HG02970 (cell line): ENCODE measurements at regions not wholly inside any gene's neighbourhood (a gene's known extent, or its start where the extent isn't known, plus 50 kb on each side); places are given as distances from the start of the nearest gene placed in this dataset.
"Not testable (repeated sequence)": the region's sequence is repeated elsewhere in the genome, so short reads cannot be mapped to it uniquely, and the experiment has no call there.

Source experiments
- ATAC-seq: cut with Tn5 transposase; IDR thresholded peaks from one replicate; pipeline ENCODE4 v1.9.1; 2021; ENCODE audit warnings: mild to moderate bottlenecking, moderate library complexity, moderate number of reproducible peaks; ENCODE audit not compliant: unreplicated experiment, low FRiP score

DNA sequence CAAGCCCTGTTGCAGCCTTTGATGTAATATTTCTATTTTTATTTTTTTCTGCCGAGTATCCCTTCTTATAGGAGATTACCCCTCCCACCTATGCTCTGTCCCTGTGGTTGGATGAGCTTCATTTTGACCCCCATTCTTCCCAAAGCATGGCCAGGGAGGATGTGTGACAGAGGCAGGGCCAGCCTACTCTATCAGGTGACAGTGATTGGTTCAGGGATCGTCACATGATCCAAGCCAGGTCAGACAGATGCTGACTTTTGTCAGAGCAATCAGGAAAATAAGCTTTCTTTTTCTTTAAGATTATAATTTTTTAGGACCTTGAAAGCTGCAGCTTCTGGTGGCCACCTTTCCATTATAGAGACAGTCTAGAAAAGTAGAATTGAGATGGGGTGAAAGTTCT, 314.3 kb downstream of the NUP35 start:
- ATAC-seq = no peak

DNA sequence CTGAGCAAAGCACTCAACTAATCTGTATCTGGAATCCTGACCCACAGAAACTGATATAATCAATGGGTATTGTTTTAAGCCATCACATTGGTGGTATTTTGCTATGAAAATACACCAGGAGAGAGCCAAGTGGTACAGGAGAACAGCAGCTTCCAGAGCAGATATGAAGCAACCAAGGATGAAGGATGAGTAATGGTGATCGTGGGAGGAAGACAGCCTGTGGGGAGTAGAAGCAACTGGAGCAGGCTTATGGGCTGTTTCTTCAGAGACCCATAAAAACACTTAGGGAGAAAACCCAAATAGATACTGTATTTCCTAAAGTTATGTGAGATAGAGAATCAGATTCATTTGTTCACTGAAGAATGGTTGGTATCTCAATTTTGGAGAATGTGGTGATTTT, 330.8 kb downstream of the NUP35 start:
- ATAC-seq = no peak

DNA sequence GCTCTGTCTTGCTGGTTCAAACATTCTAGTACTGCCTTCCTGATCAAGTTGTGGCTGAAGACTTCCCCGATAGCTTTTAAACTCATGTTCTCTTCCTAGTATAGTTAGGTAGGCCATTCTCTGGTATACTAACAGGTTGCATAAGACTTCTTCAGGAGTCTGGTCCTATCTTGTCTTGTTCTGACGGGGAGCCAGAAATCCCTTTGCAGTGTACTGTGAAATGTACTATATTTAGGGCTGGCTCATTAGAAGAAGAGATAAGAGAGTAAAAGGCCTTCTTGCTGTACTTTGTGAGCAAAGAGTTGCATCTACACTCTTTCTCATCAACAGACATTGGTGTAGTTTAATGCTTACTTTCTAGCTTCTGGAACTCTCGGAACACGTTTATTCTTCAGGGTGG, 331.9 kb downstream of the NUP35 start:
- ATAC-seq = no peak

DNA sequence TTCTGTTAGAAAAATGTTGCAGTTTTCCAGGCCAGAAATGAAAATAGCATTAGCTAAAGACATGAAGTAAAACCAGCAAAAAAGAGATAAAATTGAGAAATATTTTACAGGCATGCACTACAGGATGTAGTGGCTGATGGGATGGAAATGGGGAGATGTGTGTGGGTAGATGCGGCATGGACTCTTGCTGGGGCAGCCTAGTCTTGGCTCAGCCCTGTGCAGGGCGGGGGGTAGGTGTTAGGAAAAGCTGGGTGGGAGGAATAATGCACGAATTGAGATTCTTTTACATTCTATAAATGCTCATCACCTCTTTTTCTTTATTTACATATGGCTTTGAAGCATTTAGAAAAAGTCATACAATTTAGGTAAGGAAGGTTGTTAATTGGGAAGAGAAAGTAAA, 334.2 kb downstream of the NUP35 start:
- ATAC-seq = no peak

DNA sequence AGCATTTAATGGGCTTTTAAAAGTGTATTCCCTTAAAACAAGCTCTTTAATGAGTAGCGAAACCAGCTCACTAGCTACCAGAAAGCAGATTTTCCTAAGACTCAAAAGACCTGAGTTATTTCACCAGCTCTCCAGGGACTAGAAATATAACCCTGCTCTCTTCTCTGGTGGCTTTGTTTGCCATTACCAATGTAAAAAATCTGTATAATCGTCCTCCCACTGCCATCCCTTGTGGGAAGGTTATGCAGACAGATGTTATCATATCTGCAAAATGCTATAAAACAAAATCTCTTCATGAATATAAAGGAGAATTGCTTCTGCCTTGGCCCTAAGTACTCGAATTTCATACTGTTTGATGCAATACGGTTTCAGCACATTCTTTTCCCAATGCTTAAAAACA, 335.2 kb downstream of the NUP35 start:
- no peak for ATAC-seq

DNA sequence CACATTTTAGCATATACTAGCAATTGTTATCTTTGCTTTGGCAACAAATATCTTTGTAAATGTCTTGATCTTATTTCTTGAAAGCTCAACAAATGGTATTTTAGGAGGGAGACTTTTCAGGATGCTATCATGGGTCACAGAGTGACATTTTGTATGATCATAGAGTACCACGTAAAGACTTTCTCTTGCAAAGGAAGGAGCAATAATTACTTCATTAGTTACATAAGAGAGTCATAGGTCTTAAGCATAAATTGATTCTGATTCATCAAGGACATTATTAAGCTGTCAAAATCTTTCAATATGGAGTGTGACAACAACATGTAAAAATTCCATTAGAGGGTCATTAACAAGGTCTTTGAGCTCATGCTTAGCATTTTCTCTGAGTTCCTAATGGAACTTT, 339.6 kb downstream of the NUP35 start:
- ATAC-seq = no peak

DNA sequence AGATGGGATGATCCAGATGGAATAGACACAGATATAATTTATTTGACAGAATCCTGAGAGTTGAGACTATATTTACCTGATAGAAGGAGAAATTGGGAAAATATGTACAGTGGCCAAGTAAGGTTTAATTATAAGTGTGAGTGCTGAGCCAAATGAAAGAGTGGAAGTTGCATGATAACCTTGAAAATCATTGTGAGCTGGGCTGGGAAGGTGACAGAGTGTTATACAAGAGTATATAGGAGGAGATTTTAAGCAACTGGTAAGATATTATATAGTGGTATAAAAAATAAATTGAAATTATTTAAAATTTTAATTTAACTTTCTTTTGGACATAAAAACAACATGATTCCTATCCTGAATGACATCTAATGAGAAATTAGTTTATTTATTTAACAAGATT, 340.8 kb downstream of the NUP35 start:
- no peak for ATAC-seq

DNA sequence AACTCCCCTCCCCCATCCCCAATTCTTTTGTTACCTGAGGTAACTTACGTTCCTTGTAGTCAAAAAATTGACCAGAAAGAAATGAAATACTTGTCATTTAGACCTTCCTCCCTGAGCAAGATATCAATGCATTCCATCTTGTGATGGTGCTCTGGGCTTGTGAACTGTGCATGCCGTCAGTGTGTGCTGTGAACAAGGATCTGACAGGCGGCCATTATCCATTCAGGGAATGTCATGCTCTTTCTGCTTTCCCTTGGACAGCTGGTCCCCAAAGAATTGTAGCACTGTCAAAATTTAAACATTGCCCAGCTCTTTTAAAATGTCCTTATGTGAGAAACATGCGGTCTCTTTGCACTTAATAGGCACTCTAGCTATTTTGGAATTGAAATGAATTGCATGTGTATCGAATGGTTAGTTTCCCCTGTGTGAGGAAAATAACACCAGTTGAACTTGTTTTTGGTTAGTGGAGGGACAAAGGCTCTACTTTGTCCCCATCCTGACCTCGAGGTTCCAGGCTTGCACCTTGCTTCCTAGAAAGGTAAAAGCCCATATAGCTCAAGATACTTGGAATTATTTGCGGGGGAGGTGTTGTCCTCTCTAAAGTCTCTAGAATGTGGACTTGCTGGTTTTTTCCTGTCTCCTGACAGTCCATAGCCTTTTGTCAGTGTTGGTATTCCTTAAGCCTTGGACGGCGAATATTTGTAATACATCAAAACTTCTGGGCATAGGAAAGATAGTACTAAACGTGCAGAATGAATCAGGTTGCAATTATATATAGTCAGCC, 350.9 kb downstream of the NUP35 start:
- no peak for ATAC-seq

DNA sequence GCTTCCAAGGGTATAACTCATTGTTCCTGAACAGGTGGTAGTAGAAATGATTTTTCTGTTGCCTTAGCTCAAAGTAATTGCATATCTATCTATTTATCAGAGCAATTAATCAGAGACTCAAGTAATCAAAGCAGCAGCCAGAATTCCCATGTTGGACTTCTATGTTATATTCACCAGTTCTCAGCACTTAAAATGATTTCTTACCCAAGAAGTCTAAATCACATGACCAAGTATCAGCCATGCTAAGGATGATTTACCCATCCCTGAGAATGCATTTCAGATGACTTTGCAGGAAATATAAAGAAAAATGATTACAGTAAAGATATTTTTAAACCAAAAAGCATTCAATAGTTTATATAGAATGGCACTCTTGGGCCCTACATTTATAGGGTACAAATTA, 352.2 kb downstream of the NUP35 start:
- ATAC-seq = no peak

DNA sequence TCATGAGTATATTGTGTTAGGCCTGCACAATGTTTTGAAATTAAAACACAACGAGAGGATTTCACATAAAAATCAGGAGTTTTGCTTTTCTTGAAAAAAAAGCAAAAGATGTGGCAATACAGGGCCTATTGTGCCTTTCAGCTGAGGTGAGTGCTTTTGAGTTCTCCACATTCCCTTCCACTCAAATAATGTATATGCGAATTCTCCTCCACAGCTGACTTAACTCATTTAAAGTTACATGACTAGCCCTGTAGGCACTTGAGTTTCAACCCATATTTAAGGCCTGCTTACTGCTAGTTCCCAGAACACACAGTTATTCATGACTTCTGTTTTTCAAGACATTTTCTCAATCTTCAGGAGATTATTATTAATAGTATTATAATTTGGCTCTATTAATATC, 353.1 kb downstream of the NUP35 start:
- no peak for ATAC-seq

DNA sequence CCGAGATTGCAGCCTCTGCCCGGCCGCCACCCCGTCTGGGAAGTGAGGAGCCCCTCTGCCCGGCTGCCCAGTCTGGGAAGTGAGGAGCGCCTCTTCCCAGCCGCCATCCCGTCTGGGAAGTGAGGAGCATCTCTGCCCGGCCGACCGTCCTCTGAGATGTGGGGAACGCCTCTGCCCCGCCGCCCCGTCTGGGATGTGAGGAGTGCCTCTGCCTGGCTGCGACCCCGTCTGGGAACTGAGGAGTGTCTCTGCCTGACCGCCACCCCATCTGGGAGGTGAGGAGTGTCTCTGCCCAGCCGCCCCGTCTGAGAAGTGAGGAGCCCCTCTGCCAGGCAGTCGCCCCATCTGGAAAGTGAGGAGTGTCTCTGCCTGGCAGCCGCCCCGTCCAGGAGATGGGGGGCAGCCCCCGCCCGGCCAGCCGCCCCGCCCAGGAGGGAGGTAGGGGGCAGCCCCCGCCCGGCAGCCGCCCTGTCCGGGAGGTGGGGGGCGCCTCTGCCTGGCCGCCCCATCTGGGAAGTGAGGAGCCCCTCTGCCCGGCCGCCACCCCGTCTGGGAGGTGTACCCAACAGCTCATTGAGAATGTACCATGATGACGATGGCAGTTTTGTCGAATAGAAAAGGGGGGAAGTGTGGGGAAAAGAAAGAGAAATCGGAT, 354.8 kb downstream of the NUP35 start:
- not testable (repeated sequence) for ATAC-seq

DNA sequence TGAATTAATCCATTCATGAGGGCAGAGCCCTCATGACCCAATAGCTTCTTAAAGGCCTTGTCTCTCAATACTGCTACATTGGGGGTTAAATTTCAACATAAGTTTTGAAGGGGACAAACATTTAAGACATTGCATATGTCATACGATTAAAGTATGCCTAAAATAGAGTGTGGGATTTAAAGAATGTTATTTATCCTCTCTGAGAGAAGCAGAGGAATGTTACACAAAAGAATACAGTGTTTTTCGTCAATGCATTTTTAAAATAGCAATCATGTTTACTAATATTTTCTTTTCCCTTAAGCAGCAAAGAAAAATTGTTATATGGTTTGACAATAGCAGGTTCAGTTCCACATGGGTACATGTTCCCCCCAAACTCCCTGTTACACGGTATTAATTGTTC, 363.1 kb downstream of the NUP35 start:
- no peak for ATAC-seq

DNA sequence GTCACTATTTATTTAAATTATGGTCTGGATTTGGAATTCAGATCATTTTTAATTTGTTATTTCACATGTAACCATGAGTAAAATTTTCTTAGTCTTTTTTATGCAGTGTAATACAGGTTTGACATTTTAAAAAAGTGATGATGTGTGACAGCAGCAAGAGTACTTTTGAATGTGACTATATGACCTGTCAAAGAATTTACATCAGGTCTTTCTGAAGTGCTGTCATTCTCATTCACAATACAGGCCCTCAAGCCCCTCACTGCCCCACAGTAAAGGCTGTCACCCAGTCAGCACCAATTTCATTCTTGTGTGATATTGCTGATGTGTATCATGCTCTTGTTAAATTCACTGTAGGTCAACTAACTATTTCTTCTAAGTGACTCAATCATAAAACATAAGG, 364.2 kb downstream of the NUP35 start:
- no peak for ATAC-seq

DNA sequence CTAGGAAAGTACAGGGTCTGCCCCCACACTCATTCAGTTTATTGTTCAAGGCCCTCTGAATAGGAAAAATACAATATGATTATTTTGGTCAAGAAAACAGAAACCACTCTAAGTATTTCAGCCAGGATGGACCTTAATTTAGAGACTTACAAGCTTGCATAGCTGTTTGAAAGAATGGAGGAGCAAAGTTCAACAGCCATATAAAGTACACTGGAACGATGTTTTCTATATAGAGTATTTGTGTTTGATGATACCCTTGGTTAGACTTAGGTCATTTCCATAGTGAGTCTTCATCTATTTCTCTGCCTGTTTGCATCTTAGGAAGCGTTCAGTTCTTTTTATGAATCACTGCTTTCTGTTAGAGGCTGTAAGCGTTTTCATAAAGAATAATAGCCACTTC, 366.2 kb downstream of the NUP35 start:
- ATAC-seq = no peak

DNA sequence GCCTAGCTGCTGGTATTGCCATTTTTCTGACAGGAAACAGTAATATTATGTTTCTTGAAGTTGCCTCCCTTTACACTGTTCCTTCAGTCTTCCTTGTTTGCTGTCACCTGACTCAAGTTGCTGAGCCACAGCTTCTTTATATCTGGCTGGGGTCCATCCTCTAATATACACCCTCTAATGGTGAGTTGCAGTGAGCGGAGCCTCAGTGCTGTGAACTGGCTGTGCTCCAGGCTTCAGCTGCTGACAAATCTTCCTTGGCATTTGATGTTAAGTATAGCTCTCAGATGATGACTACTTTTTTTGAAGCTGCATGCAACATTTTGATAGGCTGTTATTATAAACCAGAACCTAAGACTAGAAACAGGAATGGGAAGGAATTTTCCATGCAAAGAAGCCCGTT, 366.7 kb downstream of the NUP35 start:
- no peak for ATAC-seq

DNA sequence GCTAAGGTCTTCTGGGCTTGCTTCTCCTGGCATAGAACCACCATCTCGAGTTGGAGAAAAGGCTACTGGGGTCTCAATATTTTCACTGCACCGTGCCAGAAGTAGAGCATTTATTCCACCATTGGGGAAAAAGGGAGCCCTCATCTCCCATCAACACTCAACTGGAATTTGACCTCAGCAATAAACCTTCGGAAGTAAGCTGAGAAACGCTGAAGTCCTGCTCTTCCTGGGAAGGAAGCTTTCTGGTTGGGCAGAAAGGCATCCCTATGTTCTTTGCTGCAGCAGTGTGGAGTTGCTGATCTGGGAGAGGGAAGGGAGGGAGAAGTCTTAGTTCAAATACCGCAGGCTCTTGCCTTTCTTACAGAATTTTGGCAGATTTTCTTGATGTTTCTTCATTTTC, 368.8 kb downstream of the NUP35 start:
- ATAC-seq = no peak

DNA sequence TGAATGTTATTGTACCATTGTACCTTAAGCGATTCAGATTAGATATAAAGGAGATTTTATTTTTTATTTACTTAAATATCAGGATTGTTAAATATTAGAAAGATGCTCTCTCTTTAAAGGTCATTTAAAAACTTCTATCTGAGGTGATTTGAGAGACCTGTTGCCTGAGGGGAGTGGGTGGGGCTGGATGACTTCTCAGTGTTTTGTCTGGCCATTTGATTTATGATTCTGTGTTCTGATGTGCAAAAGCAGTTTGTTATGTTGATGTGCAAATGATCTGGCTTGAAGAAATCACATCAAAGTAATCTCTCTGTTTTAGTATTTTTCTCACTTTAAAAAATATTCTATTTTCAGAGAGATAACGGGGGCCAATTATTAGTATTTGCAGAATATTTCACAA, 370.8 kb downstream of the NUP35 start:
- no peak for ATAC-seq

DNA sequence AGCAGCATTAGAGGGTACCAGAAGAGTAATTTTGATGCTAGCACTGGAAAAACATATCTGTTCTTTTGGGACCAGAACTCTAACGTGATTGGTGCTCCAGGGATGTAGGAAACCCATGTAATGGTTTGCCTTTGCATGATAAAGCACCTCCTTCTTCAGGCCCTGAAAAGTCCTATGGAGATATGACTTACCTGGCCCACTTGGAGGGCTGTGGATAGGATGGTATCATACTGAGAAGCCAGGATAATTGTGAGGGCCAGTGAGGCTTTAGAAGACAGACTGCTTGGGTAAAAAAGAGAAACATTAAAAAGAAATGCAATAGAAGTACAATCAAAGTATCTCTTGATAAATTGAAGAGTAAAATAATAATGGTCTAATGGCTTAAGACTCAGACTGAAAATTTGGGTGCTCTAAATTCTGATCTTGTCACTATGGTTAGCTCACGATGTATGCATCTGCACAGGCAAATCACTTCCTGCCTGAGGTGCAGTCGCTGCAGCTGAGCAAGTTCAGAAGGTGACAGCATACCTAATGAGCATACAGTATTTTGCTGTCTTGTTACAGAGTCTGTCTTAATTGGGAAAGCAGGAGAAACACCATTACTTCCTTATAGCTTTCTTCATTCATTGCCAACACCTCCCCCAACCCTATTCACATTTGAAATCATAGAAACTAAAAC, 371.5 kb downstream of the NUP35 start:
- peak; percentile 65 for ATAC-seq

DNA sequence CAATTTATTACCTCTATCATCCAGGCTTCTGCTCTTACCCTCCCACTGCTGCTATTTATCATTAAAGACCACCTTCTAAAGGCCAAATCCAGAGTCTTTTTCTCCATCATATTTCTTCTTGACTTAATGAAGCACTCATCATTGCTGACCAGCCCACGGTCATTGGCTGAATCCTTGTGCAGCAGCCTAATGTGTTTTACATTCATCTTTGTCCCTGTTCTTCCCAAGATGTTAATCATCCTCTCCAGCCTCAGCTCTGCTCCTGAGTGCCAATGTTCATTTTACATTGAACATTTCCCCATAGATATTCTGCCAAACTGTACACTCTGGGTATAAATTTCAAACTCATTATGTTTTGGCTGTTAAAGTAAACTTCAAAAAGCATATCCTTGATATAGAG, 373.6 kb downstream of the NUP35 start:
- ATAC-seq = no peak

DNA sequence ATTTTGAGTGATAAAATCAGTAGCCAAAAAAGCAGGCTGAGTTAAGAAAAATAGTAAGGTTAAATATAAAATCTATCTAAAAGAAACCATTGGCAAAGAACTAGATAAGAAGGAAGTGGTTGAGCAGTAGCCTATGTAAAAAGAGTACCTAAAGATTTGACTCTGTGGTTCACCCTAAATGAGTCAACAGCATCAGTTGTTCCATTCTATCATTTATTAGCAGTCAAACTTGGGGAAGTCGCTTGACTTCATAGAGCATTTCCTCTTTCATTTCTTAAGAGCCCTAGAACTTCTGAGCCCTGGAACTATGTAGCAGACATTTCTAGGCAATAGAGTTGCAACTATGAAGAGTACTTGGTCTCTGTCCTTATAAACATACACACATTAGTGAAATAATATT, 381.7 kb downstream of the NUP35 start:
- peak; percentile 67 for ATAC-seq

DNA sequence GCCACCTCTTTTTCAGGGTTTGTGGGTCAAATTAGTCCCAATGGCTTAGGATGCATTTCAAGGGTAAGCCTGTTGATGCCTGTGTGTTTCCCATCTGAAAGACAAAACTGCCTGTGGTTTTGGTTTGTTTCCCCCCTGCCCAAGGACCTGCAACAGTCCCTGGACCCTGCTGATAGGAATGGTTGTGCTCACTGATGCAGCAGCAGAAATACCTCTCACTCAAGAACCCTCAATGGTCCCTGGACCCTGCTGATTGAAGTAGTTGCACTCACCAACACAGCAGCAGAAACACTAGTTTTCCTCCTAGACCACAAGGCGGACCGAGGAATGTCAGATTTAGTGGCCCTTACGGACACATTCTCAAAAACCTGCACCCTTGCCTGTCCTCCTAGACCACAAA, 386.9 kb downstream of the NUP35 start:
- no peak for ATAC-seq
